ENCODE measurements at regions not wholly inside any gene's neighbourhood (a gene's known extent, or its start where the extent isn't known, plus 50 kb on each side); places are given as distances from the start of the nearest gene placed in this dataset.

DNA sequence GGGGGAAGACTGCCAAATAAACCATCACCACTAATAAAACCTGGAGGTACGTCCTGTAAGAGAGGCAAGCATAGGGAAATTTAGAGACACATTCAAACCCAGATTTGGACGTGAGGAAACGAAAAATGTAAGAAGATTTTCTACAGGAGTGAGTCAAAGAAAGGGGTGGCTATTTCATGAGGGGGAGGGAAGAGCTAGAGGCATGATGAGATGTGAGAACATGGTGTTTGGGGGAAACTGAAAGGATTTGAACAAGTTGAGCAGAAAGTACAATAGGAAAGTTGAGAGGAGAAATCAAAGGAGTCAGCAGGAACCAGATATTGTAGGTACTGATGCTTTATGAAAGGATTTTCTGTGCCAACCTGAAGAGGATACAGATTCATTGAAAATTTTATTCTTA is 179.1 kb upstream of the HS3ST5 start:
- TF ChIP-seq POLR2A (IDR thresholded peaks at IDR 0.05; ENCODE audit: low read length) (no peak), GATA1 (IDR thresholded peaks at IDR 0.05; ENCODE audit: low read depth, low read length) (no peak)
